Body of pancreas (tissue), 4 donors: ENCODE measurements at regions not wholly inside any gene's neighbourhood (a gene's known extent, or its start where the extent isn't known, plus 50 kb on each side); places are given as distances from the start of the nearest gene placed in this dataset.

Source experiments
- POLR2A ChIP-seq, 3 donors: fragments of 450-650 bp; IDR thresholded peaks; one replicate each; pipeline ENCODE4 v1.6.1; 2016; ENCODE audit warnings: antibody characterized with exemption in 3 of 3, mild to moderate bottlenecking in 2 of 3
- TF ChIP-seq, protein P1 (sequence below), 7 experiments: fragments of 450-650 bp in 4 of 7; fragments of 200-600 bp in 3 of 7; sonication (generic) in 3 of 7; IDR thresholded peaks; one replicate each; pipeline ENCODE4 v1.5.1; 2016 to 2019; ENCODE audit warnings: antibody characterized with exemption in 7 of 7

DNA sequence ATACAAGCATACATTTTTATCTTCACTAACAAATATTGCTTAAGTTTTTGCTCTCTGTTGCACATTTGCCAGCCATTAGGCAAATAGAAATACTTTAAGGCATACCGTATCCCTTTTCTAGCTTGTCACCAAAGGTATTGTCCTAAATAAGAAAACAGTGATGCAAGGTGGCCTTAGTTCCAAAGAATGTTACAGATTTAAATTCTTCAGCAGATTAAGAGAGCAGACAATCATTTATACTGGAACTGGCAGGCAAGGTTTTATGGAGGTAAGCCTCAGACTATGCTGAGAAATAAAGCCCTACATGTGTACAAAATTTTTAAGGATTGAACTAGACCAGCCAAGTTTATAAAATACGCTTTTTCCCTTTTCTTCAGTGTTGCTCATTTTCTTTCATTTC, 247.8 kb downstream of the IZUMO3 start:
- TF ChIP-seq, protein P1, sequence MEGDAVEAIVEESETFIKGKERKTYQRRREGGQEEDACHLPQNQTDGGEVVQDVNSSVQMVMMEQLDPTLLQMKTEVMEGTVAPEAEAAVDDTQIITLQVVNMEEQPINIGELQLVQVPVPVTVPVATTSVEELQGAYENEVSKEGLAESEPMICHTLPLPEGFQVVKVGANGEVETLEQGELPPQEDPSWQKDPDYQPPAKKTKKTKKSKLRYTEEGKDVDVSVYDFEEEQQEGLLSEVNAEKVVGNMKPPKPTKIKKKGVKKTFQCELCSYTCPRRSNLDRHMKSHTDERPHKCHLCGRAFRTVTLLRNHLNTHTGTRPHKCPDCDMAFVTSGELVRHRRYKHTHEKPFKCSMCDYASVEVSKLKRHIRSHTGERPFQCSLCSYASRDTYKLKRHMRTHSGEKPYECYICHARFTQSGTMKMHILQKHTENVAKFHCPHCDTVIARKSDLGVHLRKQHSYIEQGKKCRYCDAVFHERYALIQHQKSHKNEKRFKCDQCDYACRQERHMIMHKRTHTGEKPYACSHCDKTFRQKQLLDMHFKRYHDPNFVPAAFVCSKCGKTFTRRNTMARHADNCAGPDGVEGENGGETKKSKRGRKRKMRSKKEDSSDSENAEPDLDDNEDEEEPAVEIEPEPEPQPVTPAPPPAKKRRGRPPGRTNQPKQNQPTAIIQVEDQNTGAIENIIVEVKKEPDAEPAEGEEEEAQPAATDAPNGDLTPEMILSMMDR (IDR thresholded peaks at IDR 0.05): no peak
- TF ChIP-seq POLR2A (IDR thresholded peaks at IDR 0.05): no peak
